ENCODE measurements at regions not wholly inside any gene's neighbourhood (a gene's known extent, or its start where the extent isn't known, plus 50 kb on each side); places are given as distances from the start of the nearest gene placed in this dataset.

- Histone ChIP-seq H4K20me1 (replicated peaks; ENCODE audit: control insufficient read depth, insufficient read depth, low read length) (no peaks in the 10 kb centered on the region), H3K36me3 (ENCODE audit: control insufficient read depth, insufficient read depth, low read length) (no peaks in the 10 kb centered on the region), H3K27ac (ENCODE audit: extremely low read depth, low read depth, low read length) (no peak overlapping the region), H3K9me1 (ENCODE audit: control insufficient read depth, insufficient read depth, low read length) (no peaks in the 10 kb centered on the region), H3K9me3 (replicated peaks; ENCODE audit: control insufficient read depth, insufficient read depth, low read depth, low read length) (no peaks in the 10 kb centered on the region), H3K4me3 (no peak overlapping the region), H3K27me3 (ENCODE audit: control insufficient read depth in 2 of 2, insufficient read depth in 2 of 2, low read length in 2 of 2) (no peaks in the 10 kb centered on the region), H3K4me2 (ENCODE audit: insufficient read depth, low read length) (no peak overlapping the region), H3K9ac (ENCODE audit: insufficient read depth in 1 of 2, low read depth in 2 of 2, low read length in 2 of 2) (no peak overlapping the region), H3K79me2 (ENCODE audit: control insufficient read depth, insufficient read depth, low read length) (no peaks in the 10 kb centered on the region), H2AFZ (ENCODE audit: low read depth, low read length) (no peak overlapping the region), H3K4me1 (replicated peaks in 1 of 2; ENCODE audit: control insufficient read depth in 2 of 2, insufficient read depth in 2 of 2, low read length in 2 of 2) (no peaks in the 10 kb centered on the region)
- no peak for TF ChIP-seq FOSL1 (tag; conservative IDR thresholded peaks at IDR 0.05)
- no peak for TF ChIP-seq SNIP1 (IDR thresholded peaks at IDR 0.05; ENCODE audit: low read depth)
- no peak for TF ChIP-seq MBD2 (IDR thresholded peaks at IDR 0.05; ENCODE audit: borderline replicate concordance, low read depth)
- TF ChIP-seq, protein P1, sequence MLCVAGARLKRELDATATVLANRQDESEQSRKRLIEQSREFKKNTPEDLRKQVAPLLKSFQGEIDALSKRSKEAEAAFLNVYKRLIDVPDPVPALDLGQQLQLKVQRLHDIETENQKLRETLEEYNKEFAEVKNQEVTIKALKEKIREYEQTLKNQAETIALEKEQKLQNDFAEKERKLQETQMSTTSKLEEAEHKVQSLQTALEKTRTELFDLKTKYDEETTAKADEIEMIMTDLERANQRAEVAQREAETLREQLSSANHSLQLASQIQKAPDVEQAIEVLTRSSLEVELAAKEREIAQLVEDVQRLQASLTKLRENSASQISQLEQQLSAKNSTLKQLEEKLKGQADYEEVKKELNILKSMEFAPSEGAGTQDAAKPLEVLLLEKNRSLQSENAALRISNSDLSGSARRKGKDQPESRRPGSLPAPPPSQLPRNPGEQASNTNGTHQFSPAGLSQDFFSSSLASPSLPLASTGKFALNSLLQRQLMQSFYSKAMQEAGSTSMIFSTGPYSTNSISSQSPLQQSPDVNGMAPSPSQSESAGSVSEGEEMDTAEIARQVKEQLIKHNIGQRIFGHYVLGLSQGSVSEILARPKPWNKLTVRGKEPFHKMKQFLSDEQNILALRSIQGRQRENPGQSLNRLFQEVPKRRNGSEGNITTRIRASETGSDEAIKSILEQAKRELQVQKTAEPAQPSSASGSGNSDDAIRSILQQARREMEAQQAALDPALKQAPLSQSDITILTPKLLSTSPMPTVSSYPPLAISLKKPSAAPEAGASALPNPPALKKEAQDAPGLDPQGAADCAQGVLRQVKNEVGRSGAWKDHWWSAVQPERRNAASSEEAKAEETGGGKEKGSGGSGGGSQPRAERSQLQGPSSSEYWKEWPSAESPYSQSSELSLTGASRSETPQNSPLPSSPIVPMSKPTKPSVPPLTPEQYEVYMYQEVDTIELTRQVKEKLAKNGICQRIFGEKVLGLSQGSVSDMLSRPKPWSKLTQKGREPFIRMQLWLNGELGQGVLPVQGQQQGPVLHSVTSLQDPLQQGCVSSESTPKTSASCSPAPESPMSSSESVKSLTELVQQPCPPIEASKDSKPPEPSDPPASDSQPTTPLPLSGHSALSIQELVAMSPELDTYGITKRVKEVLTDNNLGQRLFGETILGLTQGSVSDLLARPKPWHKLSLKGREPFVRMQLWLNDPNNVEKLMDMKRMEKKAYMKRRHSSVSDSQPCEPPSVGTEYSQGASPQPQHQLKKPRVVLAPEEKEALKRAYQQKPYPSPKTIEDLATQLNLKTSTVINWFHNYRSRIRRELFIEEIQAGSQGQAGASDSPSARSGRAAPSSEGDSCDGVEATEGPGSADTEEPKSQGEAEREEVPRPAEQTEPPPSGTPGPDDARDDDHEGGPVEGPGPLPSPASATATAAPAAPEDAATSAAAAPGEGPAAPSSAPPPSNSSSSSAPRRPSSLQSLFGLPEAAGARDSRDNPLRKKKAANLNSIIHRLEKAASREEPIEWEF (CRISPR knock-in tag; IDR thresholded peaks at IDR 0.05): no peak
- no peak for TF ChIP-seq GABPA (tag; conservative IDR thresholded peaks at IDR 0.05; ENCODE audit: low read depth)
- TF ChIP-seq ZNF232 (CRISPR knock-in tag; IDR thresholded peaks at IDR 0.05): no peak
- no peak for TF ChIP-seq ZNF561 (CRISPR knock-in tag; conservative IDR thresholded peaks at IDR 0.05)
- no peak for TF ChIP-seq ZFPM2 (CRISPR knock-in tag; IDR thresholded peaks at IDR 0.05)
- TF ChIP-seq, protein P2, sequence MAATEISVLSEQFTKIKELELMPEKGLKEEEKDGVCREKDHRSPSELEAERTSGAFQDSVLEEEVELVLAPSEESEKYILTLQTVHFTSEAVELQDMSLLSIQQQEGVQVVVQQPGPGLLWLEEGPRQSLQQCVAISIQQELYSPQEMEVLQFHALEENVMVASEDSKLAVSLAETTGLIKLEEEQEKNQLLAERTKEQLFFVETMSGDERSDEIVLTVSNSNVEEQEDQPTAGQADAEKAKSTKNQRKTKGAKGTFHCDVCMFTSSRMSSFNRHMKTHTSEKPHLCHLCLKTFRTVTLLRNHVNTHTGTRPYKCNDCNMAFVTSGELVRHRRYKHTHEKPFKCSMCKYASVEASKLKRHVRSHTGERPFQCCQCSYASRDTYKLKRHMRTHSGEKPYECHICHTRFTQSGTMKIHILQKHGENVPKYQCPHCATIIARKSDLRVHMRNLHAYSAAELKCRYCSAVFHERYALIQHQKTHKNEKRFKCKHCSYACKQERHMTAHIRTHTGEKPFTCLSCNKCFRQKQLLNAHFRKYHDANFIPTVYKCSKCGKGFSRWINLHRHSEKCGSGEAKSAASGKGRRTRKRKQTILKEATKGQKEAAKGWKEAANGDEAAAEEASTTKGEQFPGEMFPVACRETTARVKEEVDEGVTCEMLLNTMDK (IDR thresholded peaks at IDR 0.05; ENCODE audit: borderline replicate concordance, insufficient read depth, low read depth, low read length, poor library complexity, severe bottlenecking): no peak
- TF ChIP-seq ZNF174 (CRISPR knock-in tag; IDR thresholded peaks at IDR 0.05): no peak
- TF ChIP-seq, protein P3, sequence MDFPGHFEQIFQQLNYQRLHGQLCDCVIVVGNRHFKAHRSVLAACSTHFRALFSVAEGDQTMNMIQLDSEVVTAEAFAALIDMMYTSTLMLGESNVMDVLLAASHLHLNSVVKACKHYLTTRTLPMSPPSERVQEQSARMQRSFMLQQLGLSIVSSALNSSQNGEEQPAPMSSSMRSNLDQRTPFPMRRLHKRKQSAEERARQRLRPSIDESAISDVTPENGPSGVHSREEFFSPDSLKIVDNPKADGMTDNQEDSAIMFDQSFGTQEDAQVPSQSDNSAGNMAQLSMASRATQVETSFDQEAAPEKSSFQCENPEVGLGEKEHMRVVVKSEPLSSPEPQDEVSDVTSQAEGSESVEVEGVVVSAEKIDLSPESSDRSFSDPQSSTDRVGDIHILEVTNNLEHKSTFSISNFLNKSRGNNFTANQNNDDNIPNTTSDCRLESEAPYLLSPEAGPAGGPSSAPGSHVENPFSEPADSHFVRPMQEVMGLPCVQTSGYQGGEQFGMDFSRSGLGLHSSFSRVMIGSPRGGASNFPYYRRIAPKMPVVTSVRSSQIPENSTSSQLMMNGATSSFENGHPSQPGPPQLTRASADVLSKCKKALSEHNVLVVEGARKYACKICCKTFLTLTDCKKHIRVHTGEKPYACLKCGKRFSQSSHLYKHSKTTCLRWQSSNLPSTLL (IDR thresholded peaks at IDR 0.05): no peak
- 0% methylated on average over 6 of the region's 6 CpGs for WGBS (ENCODE audit: insufficient coverage, low coverage, missing lambda C conversion rate)
- no TSS peak for BruUV-seq (replicated peaks)
- intact Hi-C loops (cut with micrococcal nuclease): no loop called here
- POLR2A ChIA-PET: no interaction called here
- FAIRE-seq: no peak
- CTCF ChIA-PET (ENCODE audit: low intra/inter-chr PET ratio): no interaction called here
- ATAC-seq: no peak
- DNase-seq (ENCODE audit: extremely low read depth in 1 of 4, low spot score in 3 of 4): no peak
- in situ Hi-C loops (cut with MboI): no loop called here
Measured at GRCh38 chr13:39970177-39970846, 314.9 kb downstream of the COG6 start.
